Ascending aorta (tissue), 2 donors: ENCODE measurements at regions not wholly inside any gene's neighbourhood (a gene's known extent, or its start where the extent isn't known, plus 50 kb on each side); places are given as distances from the start of the nearest gene placed in this dataset.

Experiments used
- DNase-seq, 2 donors: peaks; one replicate each; pipeline ENCODE4 v3.0.0-alpha.2; 2019; ENCODE audit warnings: low spot score in 2 of 2
- H3K27ac ChIP-seq, 2 donors: fragments of 200-600 bp; sonication (generic); one replicate each; pipeline ENCODE4 v1.5.1; 2016 to 2017; ENCODE audit warnings: mild to moderate bottlenecking in 1 of 2
- H3K27me3 ChIP-seq: fragments of 200-600 bp; sonication (generic); one replicate; pipeline ENCODE4 v1.5.1; 2017
- H3K36me3 ChIP-seq, 2 donors: fragments of 200-600 bp; sonication (generic); one replicate each; pipeline ENCODE4 v1.5.1; 2016
- H3K4me1 ChIP-seq, 2 donors: fragments of 200-600 bp; sonication (generic); one replicate each; pipeline ENCODE4 v1.5.1; 2016 to 2017; ENCODE audit warnings: mild to moderate bottlenecking in 1 of 2
- H3K4me3 ChIP-seq, 2 donors: fragments of 200-600 bp; sonication (generic); one replicate each; pipeline ENCODE4 v1.5.1; 2016 to 2017; ENCODE audit warnings: mild to moderate bottlenecking in 1 of 2
- H3K9me3 ChIP-seq, 2 donors: fragments of 200-600 bp; sonication (generic); one replicate each; pipeline ENCODE4 v1.5.1; 2016
- intact Hi-C: fragments of 100-400 bp; cut with DNase I; formaldehyde crosslinking; loops from one replicate; pipeline ENCODE4 v1.15.1; 2023
- TF ChIP-seq, protein P1 (sequence below), 3 experiments: fragments of 200-600 bp in 2 of 3; fragments of 450-650 bp in 1 of 3; sonication (generic) in 2 of 3; IDR thresholded peaks; one replicate each; pipeline ENCODE4 v1.5.1; 2016 to 2019; ENCODE audit warnings: antibody characterized with exemption in 3 of 3, mild to moderate bottlenecking in 1 of 3, moderate library complexity in 1 of 3

DNA sequence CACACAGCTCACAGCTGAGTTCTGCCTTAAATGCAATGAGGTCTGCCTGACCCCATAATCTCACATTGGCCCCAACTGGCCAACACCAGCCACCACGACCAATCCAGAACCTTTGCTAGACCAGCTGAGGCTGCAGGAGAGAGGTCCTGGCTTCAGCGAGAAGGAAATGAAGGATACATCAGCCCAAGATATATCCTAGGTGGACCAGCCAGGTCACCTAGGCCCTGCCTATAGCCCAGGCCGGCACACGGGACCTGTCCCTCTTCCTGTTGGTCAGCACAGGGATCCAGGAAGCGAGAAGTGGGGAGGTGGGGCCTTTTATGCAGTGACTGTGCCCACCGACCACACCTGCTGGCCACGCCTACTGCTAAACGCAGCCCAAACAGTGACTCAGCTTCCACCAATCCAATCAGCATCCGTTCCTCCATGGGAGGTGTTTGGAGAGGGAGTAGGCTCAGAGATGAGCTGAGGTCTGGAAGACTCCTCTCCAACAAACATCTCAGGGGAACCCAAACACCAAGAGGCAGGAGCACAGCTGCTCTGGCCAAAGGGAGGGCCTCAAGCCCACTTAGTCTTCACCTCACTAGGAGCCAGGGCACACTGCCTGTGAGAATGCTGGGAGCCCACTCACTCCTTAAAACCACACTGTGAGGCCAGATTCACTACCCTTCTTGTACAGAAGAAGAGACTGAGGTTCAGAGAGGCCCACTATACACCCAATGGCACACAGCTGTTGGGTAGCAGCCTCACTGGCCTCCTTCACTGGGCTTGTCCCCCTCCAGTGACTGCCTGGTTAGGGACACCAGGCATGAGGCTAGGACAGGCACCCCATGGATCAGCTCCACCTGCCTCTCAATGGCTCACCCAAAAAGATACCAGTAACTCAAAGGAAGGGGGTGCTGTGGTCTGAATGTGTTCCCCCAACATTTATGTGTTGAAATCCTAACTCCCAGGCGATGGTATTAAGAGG lies 51.3 kb upstream of the PPP2R5C start:
- DNase-seq, result no peak
- Histone ChIP-seq H3K4me1 (peaks cover 6 to 7% of the 10 kb centered on the region in 2 donors), H3K9me3 (no peaks in the 10 kb centered on the region), H3K27ac (no peak overlapping the region), H3K27me3 (peaks cover 10% of the 10 kb centered on the region), H3K36me3 (no peaks in the 10 kb centered on the region), H3K4me3 (no peak overlapping the region)
- TF ChIP-seq, protein P1, sequence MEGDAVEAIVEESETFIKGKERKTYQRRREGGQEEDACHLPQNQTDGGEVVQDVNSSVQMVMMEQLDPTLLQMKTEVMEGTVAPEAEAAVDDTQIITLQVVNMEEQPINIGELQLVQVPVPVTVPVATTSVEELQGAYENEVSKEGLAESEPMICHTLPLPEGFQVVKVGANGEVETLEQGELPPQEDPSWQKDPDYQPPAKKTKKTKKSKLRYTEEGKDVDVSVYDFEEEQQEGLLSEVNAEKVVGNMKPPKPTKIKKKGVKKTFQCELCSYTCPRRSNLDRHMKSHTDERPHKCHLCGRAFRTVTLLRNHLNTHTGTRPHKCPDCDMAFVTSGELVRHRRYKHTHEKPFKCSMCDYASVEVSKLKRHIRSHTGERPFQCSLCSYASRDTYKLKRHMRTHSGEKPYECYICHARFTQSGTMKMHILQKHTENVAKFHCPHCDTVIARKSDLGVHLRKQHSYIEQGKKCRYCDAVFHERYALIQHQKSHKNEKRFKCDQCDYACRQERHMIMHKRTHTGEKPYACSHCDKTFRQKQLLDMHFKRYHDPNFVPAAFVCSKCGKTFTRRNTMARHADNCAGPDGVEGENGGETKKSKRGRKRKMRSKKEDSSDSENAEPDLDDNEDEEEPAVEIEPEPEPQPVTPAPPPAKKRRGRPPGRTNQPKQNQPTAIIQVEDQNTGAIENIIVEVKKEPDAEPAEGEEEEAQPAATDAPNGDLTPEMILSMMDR (IDR thresholded peaks at IDR 0.05), result no peak
- intact Hi-C loops, result no loop called here

DNA sequence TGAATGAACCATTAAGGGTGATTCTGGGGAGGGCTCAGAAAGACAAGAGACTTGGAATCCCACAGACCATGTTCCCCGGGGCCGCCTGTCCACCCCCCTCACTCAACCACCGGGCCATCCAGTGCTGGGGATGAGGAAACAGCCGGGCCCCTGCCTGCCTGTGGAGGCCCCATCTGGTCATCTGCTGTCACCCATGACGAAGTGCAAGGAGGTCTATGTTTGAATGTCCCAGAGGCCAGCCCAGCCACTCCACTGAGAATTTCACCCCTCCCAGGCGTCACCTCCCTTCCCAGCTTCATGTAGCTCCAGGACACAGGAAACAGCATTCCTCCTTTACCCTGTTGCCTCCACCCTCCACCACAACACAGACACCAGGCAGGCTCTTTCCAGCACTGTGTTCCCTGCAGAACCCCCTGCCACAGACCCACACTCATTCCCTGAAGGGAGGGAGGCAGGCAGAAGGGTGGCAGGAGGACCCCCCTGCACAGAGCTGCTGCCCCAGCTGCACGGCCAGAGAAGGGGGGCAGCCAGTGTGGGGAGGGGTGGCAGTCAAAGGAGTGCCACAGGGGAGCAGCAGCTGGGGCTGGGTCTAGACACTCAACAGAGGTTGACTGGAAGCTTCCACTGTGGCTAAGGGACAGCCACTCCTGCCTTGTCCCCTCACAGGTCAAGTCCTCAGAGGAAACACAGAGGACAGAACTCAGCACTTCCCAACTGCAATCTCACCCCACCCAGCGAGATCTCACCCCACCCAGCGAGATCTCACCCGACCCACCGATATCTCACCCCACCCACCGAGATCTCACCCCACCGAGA lies 50.3 kb upstream of the PPP2R5C start:
- Histone ChIP-seq H3K36me3 (no peaks in the 10 kb centered on the region), H3K4me3 (no peak overlapping the region), H3K27ac (no peak overlapping the region), H3K27me3 (no peaks in the 10 kb centered on the region), H3K4me1 (peaks cover 1 to 3% of the 10 kb centered on the region in 2 donors), H3K9me3 (no peaks in the 10 kb centered on the region)
- intact Hi-C loops, result no loop called here
- TF ChIP-seq, protein P1 (IDR thresholded peaks at IDR 0.05), result no peak
- DNase-seq, result no peak
